Fibroblast of skin of abdomen (primary cell): ENCODE measurements at regions not wholly inside any gene's neighbourhood (a gene's known extent, or its start where the extent isn't known, plus 50 kb on each side); places are given as distances from the start of the nearest gene placed in this dataset.
"Not testable (repeated sequence)": the region's sequence is repeated elsewhere in the genome, so short reads cannot be mapped to it uniquely, and the experiment has no call there.

ENCODE experiments used
- DNase-seq: peaks from one replicate; pipeline ENCODE4 v3.0.0-alpha.2; 2013

- no peak for DNase-seq
Observed at GRCh38 chr13:83722443-83722842, 159.8 kb downstream of the SLITRK1 start.

- peak; percentile 48 for DNase-seq
Observed at GRCh38 chr13:83716121-83716520, 166.2 kb downstream of the SLITRK1 start.

- DNase-seq = no peak
Observed at GRCh38 chr13:83714236-83714635, 168.0 kb downstream of the SLITRK1 start.

- no peak for DNase-seq
Observed at GRCh38 chr13:83710133-83710515, 172.2 kb downstream of the SLITRK1 start.

- DNase-seq = no peak
Observed at GRCh38 chr13:83709426-83710132, 172.7 kb downstream of the SLITRK1 start.

- DNase-seq = no peak
Observed at GRCh38 chr13:83702021-83702420, 180.3 kb downstream of the SLITRK1 start.

GRCh38 chr13:83692800-83693199 lies 189.5 kb downstream of the SLITRK1 start:
- no peak for DNase-seq

GRCh38 chr13:83691966-83692365 lies 190.3 kb downstream of the SLITRK1 start:
- peak; percentile 38 for DNase-seq

- DNase-seq = no peak
Observed at GRCh38 chr13:83681547-83681946, 200.7 kb downstream of the SLITRK1 start.

GRCh38 chr13:83677985-83678384 lies 204.3 kb downstream of the SLITRK1 start:
- DNase-seq = no peak

- no peak for DNase-seq
Observed at GRCh38 chr13:83672612-83673011, 209.7 kb downstream of the SLITRK1 start.

GRCh38 chr13:83667606-83668005 lies 214.7 kb downstream of the SLITRK1 start:
- DNase-seq = no peak

GRCh38 chr13:83666141-83666540 lies 216.1 kb downstream of the SLITRK1 start:
- peak; percentile 37 for DNase-seq

GRCh38 chr13:83657281-83657680 lies 225.0 kb downstream of the SLITRK1 start:
- no peak for DNase-seq

- not testable (repeated sequence) for DNase-seq
Observed at GRCh38 chr13:83642617-83643016, 239.7 kb downstream of the SLITRK1 start.

GRCh38 chr13:83634601-83635000 lies 247.7 kb downstream of the SLITRK1 start:
- no peak for DNase-seq

- DNase-seq = no peak
Observed at GRCh38 chr13:83633746-83634145, 248.5 kb downstream of the SLITRK1 start.

- DNase-seq = peak; percentile 1
Observed at GRCh38 chr13:83622422-83622784, 259.9 kb downstream of the SLITRK1 start.

GRCh38 chr13:83621765-83622421 lies 260.4 kb downstream of the SLITRK1 start:
- no peak for DNase-seq

- peak; percentile 10 for DNase-seq
Observed at GRCh38 chr13:83620530-83621220, 261.6 kb downstream of the SLITRK1 start.

GRCh38 chr13:83618966-83619365 lies 263.3 kb downstream of the SLITRK1 start:
- DNase-seq = peak; percentile 14

GRCh38 chr13:83613524-83613923 lies 268.8 kb downstream of the SLITRK1 start:
- no peak for DNase-seq

GRCh38 chr13:83601539-83601938 lies 280.7 kb downstream of the SLITRK1 start:
- no peak for DNase-seq

- DNase-seq = no peak
Observed at GRCh38 chr13:83592095-83592494, 290.2 kb downstream of the SLITRK1 start.
